Left ventricle myocardium superior (tissue), 1 donor: ENCODE measurements at regions not wholly inside any gene's neighbourhood (a gene's known extent, or its start where the extent isn't known, plus 50 kb on each side); places are given as distances from the start of the nearest gene placed in this dataset.

ENCODE experiments used
- ATAC-seq: fragments of 200-7000 bp; cut with Tn5 transposase; one replicate; pipeline ENCODE4 v1.9.1; 2020; ENCODE audit warnings: mild to moderate bottlenecking, moderate library complexity
- DNase-seq: peaks from one replicate; pipeline ENCODE4 v3.0.0-alpha.2; 2020
- intact Hi-C: fragments of 100-400 bp; cut with micrococcal nuclease; formaldehyde crosslinking; loops from one replicate; pipeline ENCODE4 v1.11.0; 2022
- donor health status: DM: no; HTN: yes; CAD: no; lungs with severe emphysema.

DNA sequence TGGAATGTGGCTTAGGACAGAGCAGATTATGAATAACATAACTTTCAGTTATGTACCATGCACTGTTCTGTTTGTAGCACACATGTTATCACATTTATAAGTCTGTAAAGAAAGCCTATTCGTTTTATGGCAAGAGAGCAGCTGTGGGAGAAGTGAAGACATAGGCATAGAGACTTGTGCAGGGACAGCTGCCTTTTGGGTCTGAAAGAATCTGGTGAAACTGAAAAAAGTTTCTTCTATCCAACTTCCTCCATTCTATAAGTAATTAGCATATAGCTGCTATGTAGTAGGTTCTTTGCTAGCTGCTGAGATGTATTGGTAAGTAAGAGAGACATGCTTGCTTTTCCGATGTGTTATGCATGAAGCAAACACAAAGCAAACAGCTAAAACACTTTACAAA is 1095.4 kb upstream of the CADM2 start:
- ATAC-seq, result no peak

DNA sequence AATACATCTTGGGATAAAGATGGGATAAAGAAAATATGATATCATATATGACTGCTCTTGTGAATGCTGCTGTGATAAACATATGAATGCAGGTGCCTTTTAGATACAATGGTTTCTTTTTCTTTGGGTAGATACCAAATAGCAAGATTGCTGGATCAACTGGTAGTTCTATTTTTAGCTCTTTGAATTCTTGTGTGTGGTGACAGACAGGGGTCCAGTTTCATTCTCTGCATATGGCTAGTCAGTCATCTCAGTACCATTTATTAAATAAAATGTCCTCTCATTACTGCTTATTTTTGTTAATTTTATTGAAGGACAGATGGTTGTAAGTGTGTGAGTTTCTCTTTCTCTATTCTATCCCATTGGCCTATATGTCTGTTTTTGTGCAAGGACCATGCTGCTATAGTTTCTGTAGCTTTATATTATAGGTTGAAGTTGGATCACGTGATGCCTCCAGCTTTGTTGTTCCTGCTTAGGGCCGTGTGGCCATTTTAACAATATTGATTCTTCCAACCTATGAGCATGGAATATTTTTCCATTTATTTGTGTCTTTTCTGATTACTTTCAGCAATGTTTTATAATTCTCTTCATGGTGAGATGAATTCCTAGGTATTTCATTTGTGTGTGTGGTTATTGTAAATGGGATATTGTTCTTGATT is 1089.8 kb upstream of the CADM2 start:
- intact Hi-C loops, result no loop called here
- no peak for DNase-seq
- ATAC-seq, result no peak

More for the DNA sequence above, 1095.4 kb upstream of the CADM2 start:
- no peak for DNase-seq
- intact Hi-C loops, result no loop called here

DNA sequence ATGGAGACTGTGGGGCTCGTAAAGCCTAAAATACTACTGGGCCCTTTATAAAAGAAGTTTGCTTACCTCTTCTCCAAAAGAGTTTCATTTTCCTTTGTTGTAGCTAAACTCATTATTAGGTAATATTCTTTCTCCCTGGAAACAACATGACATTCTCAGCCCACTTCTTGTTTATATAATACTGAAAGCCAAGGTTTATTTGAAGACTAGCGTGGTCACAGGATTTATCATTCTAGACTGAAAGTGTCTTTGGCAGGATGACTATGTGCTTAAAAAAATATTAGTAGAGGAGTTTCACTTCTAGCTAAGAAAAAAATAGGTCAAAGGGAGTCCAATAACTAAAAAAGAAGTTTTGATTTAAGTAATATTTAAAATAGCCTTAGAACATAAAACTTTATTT is 1085.2 kb upstream of the CADM2 start:
- intact Hi-C loops, result no loop called here
- no peak for DNase-seq
- ATAC-seq, result no peak

DNA sequence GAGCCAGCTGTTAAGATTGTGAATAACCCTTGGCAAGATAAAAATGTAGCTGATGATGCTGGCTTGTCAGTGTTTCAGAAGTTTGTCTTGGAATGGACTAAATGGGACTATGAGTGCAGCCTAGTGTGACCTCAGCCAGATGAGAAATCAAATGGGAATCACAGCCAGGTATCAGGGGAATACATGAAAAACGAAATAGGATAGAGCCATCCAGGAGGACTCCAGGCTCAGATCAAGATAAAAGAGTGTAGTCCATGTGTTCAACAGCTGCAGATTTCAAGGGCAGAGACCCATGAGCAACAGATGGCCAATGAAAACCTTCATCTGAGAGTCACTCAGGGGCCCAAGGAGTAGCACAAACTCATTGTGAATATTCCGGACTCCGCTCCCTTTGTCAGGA is 1080.9 kb upstream of the CADM2 start:
- DNase-seq (no peak), ATAC-seq (peak; percentile 95)
- intact Hi-C loops, result no loop called here

DNA sequence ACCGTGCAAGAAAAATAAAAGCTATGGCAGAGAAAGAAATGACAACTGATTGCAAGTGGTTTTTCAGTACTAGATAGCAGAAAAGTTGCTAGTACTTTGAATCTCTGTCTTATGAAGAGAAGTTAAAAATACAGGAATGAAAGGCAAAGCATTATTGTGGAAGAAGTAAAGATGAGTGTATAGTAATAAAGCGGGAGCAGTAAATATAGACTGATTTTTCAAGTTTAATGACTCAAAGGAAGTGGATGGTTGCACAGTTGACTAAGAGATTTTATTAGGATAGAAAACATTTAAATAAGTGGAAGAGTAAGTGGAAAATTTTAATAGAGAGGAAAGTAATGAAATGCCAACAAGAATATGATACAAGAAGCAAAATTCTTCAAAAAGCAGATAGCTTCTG is 1076.1 kb upstream of the CADM2 start:
- DNase-seq, result no peak
- intact Hi-C loops, result no loop called here
- no peak for ATAC-seq

DNA sequence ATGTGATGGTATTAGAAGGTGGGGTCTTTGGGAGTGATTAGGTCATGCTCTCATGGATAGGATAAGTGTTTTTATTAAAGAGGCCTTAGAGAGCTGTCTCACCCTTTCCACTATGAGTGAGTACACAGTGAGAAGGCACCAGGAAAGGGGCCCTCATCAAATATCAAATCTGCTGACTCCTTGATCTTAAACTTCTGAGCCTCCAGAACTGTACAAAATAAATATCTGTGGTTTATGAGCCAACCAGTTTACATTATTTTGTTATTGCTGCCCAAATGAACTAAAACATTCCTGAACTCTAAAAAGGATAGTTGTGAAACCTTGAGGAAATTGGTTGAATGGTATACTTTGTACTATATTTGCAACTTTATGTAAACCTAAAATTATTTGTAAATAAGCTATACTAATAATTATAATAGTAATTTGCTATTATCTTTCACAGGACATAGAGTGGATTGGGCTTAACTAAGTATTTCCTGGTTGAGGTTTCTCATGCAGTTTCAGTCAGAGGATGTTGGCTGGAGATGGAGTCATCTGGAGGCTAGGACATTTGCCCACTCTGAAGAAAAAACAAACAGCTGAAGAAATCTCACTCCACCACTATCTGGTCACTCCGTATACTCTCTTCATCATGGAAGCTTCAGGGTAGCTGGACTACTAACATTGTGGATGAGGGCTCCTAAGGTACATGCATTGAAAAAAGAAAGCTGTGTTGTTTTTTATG is 1068.6 kb upstream of the CADM2 start:
- DNase-seq (no peak), ATAC-seq (no peak)
- intact Hi-C loops, result no loop called here

DNA sequence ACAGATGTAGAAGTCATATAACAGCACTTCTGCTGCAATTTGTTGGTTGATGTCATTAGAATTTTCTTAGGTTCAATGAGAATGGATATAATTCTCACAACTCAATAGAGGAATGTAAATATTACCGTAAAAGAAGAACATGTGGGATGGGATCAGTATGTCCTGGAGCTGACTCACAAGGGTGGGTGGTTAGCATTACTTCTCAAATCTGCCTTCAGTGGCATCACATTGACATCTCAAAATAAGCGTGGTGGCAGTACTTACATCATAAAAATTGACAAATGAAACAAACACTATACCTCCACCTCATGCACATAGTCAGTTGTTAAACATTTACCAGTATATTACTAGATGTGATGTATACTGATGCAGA is 1068.0 kb upstream of the CADM2 start:
- DNase-seq, result no peak
- intact Hi-C loops, result no loop called here
- no peak for ATAC-seq

DNA sequence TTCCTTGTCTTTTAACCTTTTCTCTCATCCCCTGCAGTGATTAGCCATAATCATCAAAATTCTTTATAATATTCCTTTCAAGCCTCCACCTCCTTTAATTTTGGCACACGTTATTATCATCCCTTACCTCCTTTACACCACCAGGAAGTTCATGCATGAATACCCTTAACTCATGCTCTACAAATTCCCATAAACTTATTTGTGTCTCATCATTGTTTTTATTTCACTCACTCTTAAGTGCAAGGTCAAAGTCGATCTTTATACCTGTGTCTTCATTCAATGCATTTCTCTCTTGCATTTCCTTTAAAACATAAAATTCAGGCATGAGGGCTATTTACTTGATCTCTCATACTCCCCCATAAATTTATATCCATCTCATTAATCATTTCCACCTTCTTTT is 1064.6 kb upstream of the CADM2 start:
- DNase-seq, result no peak
- intact Hi-C loops, result no loop called here
- ATAC-seq, result no peak

DNA sequence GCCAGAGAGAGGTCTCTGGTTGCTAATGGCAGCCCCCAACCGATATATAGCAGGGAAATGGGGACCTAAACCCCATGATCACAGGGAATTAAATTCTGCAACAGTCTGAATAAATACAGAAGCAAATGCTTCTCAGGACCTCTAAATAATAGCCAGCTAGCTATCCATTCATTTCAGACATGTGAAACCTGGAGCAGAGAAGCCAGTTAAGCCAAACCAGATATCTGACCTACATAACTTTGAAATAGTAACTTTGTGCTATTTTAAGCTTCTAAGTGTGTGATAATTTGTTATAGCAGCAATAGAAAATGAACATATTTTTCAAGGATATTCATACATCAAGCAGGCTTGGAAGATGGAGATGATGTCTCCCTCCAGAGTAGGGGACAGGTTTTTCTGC is 1062.9 kb upstream of the CADM2 start:
- ATAC-seq, result no peak
- DNase-seq, result no peak
- intact Hi-C loops, result no loop called here

DNA sequence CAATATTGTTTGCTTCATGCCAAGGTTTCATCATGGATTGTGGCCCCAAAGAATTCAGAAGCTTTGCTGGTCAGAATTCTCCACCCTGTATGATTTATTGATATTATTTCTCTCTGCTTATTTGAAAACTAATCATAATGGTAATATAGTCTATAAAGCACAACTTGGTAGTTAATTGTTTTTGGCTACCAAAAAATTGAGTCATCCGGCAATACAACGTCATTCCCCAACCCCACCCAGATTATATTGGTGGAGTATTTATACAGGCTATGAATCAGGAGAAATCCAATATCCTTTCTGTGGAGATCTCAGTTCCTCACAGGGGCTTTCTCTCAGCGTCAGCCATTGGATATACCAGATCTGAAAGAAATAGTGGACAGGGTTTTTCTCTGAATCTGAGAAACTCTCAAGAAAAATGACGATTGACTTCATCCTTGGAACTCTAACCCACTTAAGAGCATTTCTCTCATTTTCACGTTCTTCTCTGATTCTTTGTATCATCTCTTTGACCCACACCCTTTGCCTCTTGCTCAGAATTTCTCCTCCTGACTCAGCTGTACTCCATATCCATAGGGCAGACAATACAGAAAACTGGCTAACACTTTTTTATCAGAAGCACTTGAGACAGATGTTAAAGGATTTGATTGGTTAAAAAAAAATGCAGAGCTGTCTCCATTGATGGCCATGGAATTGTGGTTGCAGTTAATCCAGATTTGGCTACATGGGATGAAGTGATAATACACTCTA is 1055.8 kb upstream of the CADM2 start:
- DNase-seq (no peak), ATAC-seq (no peak)
- intact Hi-C loops, result no loop called here

DNA sequence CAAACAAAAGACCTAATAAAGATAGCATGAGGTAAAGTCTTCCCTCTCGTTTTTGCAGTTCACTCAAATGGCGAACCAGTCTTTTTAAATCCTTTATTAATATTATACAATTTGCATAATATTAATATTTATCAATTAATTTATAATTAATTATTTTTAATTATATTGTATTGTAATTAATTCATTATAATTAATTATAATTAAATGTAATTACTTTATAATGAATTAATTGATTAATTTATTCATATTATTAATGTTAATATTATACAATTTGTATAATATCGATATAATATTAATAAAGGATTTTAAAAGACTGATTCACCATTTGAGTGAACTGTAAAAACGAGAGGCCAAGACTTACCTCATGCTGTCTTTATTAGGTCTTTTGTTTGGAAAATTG is 1045.4 kb upstream of the CADM2 start:
- DNase-seq, result no peak
- intact Hi-C loops, result no loop called here
- ATAC-seq, result no peak

DNA sequence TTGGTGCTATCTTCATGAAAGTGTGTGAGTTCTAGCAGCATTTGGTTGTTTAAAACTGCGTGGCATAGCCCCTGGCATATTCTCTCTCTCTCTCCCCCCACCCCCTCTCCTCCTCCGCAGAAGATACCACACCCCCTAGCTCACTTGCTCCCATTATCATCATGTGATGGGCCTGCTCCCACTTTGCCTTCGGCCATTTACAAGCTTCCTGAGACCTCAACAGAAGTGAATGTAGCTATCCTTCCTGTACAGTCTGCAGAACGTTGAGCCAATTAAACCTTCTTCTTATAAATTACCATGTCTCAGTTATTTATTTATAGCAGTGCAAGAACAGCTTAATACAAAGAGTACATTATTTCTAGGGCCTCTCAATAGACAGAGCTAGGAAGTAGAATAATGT is 1032.5 kb upstream of the CADM2 start:
- ATAC-seq, result no peak
- intact Hi-C loops, result no loop called here
- DNase-seq, result no peak

DNA sequence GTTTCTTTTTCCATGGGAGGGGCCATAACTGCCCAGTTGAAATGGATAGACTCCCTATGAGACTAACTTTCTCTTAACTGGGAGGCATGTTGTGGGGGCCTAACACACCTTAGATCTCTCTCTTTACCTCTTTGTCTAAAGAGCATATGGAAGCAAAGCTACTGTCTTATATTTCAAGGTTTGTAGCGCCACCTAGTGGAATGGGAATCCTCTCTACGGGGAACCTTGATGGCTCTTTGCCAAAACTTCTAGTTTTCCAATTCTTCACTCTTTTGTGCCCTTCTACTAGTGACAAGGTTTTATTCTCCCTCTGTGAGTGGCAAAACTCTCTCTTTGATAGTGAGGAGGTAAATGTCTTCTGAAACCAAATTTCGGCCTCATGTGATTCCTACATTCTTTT is 1030.4 kb upstream of the CADM2 start:
- intact Hi-C loops, result no loop called here
- ATAC-seq (no peak), DNase-seq (no peak)

DNA sequence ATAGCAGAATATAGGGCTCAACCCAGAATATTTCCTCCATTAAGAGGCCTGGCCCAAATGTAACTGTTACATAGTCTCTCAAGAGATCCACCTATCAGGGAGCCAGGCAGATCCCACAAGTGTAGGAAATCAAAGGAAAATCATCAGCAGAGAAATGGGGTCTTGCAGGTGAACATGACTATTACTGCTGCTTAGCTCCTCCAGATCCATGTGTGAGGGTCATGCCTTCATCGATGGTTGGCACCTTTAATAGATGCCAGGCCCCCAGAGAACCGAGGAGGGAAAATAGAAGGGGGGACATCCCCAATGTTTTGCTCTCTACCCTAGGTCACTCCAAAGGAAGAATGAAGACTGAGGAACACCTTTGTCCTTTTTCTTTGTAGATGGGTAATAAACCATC is 1029.9 kb upstream of the CADM2 start:
- DNase-seq (no peak), ATAC-seq (no peak)
- intact Hi-C loops, result no loop called here

DNA sequence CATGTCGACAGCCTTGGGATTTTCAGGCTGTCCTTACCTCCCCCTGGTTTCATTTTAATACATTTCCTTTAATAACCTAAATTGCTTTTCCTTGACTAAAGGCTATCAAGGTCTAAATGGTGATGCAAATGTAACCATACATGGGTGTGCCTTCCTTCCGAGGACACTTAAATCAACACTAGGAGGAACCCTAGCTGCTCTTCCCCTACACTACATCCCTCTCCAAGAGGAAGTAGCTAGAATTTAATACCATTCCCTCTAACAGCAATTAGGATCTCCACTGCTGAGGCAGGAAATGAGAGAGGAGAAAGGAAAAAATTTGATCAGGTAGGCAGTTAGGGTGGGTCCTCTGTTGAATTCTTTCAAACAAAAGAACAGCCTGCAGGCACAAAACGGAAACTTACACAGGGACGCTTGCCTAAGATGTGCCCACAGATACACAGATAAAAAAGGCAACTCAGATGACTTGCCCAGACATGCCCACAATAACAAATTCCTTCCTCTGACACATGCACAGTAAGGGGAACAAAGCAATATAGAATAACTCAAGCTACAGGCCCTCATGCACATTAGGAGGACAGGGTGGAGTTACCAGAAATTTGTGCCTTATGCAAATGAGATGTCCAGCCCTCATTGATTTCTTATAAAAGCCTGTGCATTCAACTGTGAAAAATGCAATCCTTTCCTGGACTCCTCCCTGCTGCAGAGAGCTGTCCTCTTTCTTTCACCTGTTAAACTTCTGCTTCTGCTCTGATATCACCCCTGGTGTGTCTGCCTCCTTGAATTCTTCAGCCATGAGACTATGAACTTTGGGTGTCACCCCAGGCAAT is 1024.4 kb upstream of the CADM2 start:
- intact Hi-C loops, result no loop called here
- no peak for DNase-seq
- ATAC-seq, result no peak

DNA sequence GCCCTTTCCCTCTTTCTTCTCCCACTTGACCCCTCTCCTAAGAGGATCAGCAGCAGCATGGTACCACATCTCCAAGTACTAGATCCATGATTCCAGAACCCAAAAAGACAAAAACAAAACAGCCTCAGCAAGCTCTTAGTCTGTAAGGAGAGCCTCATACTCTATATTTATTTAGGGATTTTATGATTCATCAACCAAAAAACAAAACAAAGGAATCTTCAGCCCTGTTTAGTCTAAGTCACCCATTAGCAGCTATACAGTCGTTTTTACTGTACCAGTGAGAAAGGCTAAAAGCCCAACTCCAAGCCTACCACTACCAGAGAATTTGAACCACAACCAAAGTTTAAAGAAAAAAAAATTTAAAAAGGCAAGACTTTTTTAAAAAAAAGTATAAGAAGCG is 1020.3 kb upstream of the CADM2 start:
- no peak for ATAC-seq
- intact Hi-C loops, result no loop called here
- no peak for DNase-seq

DNA sequence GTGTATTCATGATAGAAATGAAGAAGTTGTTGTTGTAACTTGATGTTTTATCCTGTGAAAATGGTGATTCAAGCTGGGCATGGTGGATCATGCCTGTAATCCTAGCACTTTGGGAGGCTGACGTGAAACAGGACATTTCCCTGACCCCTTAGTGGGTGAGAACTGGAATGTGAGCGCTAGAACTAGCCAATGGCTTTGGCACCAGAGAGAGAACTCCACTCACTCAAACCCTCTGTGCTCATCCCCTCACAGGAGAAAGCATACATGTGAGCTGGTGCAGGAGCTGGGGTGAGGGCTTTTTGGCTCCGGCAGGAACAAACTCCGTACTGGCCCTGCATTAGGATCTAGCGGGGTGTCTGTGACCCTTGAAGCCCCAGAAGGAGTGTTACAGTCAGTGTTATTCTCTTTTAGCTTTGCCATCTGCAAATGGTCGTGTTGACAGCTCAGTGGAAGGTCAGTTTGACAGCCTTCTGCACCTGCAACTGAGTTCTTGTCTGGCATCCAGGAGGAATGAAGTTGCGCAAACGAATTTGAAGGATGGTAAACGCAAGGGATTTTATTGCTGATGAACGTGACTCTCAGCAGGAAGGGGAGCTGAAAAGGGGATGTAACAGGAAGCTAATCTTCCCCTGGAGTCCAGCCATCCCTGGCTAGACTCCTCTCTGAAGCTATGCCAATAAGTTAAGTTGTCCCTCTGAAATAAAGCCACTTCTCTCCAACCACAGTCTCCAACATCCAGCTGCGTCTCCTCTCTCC is 1016.6 kb upstream of the CADM2 start:
- no peak for ATAC-seq
- intact Hi-C loops, result no loop called here
- DNase-seq, result no peak

DNA sequence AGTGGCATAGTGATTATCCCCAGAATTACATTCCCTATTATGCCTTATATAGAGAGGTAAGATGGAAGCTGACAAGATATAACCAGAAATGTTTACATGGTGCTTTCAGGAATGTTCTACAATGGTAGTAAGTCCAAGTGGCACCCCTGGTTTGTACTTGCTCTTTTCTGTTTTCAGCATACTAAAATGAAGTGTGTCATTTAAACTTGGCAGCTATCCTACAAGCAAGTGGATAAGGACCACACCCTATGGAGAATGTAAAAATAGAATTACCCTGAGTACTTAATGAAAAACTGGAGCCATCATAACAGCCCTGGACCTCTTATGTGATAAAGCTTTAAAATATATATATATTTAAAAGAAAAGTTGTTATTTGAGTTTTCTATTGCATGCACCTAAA is 1012.7 kb upstream of the CADM2 start:
- peak; percentile 37 for ATAC-seq
- intact Hi-C loops, result no loop called here

DNA sequence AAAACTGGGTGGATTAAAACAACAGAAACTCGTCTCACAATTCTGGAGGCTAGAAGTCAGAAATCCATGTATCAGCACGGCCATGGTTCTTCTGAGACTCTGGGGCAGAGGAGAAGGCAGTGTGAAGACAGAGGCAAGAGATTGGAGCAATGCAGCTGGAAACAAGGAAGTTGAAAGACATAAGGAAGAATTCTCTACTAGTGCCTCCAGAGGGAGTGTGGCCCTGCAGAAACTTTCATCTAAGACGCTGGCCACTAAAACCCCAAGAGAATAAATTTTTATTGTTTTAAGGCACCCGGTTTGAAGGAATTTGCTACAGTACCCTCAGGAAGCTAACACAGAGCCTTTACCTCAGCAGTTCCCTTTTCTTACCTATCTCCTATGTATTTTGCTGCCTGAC is 1012.2 kb upstream of the CADM2 start:
- intact Hi-C loops, result no loop called here
- ATAC-seq (peak; percentile 44), DNase-seq (no peak)

More for the DNA sequence above, 1012.7 kb upstream of the CADM2 start:
- DNase-seq, result no peak
